ENCODE measurements at regions not wholly inside any gene's neighbourhood (a gene's known extent, or its start where the extent isn't known, plus 50 kb on each side); places are given as distances from the start of the nearest gene placed in this dataset.

GRCh38 chr10:107918171-107918570 is 753.7 kb upstream of the SORCS1 start:
- H3K18ac ChIP-seq (ENCODE audit: low read depth, low read length) = no peak overlapping the region
- no peak overlapping the region for H3K56ac ChIP-seq (ENCODE audit: extremely low read depth, insufficient read depth, low read length)
- H3K23ac ChIP-seq (ENCODE audit: low read depth, low read length) = no peak overlapping the region
- no peaks in the 10 kb centered on the region for H3K36me3 ChIP-seq (ENCODE audit: control insufficient read depth, insufficient read depth, low read length)
- no peaks in the 10 kb centered on the region for H3K4me1 ChIP-seq (ENCODE audit: control insufficient read depth, insufficient read depth, low read length)
- no CpG with 5 or more reads among the region's 4 CpGs for WGBS, 2 experiments (ENCODE audit: extremely low coverage in 2 of 2, insufficient read length in 1 of 2)
- no peak for DNase-seq
- no peak overlapping the region for H2AK9ac ChIP-seq (replicated peaks; ENCODE audit: low read depth, low read length, poor library complexity)
- no peak for ATAC-seq (ENCODE audit: low read depth)
- no peak overlapping the region for H2BK5ac ChIP-seq (ENCODE audit: low read depth, low read length, poor library complexity, severe bottlenecking)
- no peak overlapping the region for H3K9ac ChIP-seq (ENCODE audit: low read depth, low read length)
- H3K4me3 ChIP-seq (ENCODE audit: insufficient read depth, low read depth, low read length) = no peak overlapping the region
- no peak overlapping the region for H2AK5ac ChIP-seq (ENCODE audit: low read depth, low read length)
- in situ Hi-C loops (cut with MboI; ENCODE audit: low sequenced_read_pairs) = no loop called here
- H4K91ac ChIP-seq (ENCODE audit: insufficient read depth, low read depth, low read length) = no peak overlapping the region
- no peak overlapping the region for H4K8ac ChIP-seq (ENCODE audit: low read depth in 2 of 2, low read length in 2 of 2)
- H3K14ac ChIP-seq (replicated peaks; ENCODE audit: low read depth, low read length) = no peak overlapping the region
- no peak overlapping the region for H2BK120ac ChIP-seq (ENCODE audit: low read depth, low read length)
- POLR2A ChIA-PET (ENCODE audit: unreplicated experiment) = no interaction called here
- H3K79me1 ChIP-seq (ENCODE audit: low read depth in 1 of 2, low read length in 2 of 2) = no peaks in the 10 kb centered on the region
- H3K9me1 ChIP-seq (ENCODE audit: insufficient read depth, low read length) = no peaks in the 10 kb centered on the region
- no peak overlapping the region for H3K4me2 ChIP-seq (ENCODE audit: low read depth, low read length)
- H3K27ac ChIP-seq (ENCODE audit: insufficient read depth, low read length) = no peak overlapping the region
- no peaks in the 10 kb centered on the region for H4K20me1 ChIP-seq (ENCODE audit: insufficient read depth, low read length)
- no TSS peak for BruUV-seq (replicated peaks)
- H3K27me3 ChIP-seq (ENCODE audit: control insufficient read depth, insufficient read depth, low read length) = no peaks in the 10 kb centered on the region
- dilution Hi-C loops (cut with HindIII; ENCODE audit: low sequenced_read_pairs, unreplicated experiment) = no loop called here
- H2AFZ ChIP-seq (replicated peaks; ENCODE audit: low read length, poor library complexity) = no peak overlapping the region
- H3K4ac ChIP-seq (ENCODE audit: low read depth, low read length) = no peak overlapping the region
- CTCF ChIA-PET = no interaction called here
- intact Hi-C loops (cut with micrococcal nuclease) = no loop called here
- H3K9me3 ChIP-seq (ENCODE audit: control insufficient read depth, insufficient read depth, low read length) = peaks cover 17% of the 10 kb centered on the region
- no peak for TF ChIP-seq BHLHE40 (IDR thresholded peaks at IDR 0.05; ENCODE audit: low read depth, low read length)
- TF ChIP-seq POLR2A (IDR thresholded peaks at IDR 0.05; ENCODE audit: low read depth, low read length) = no peak
- TF ChIP-seq SMC3 (IDR thresholded peaks at IDR 0.05; ENCODE audit: low read depth, low read length) = no peak
- TF ChIP-seq FOS (IDR thresholded peaks at IDR 0.05; ENCODE audit: low read depth, low read length) = no peak
- no peak for TF ChIP-seq CHD1 (IDR thresholded peaks at IDR 0.05; ENCODE audit: low read depth, low read length)
- TF ChIP-seq CEBPB (IDR thresholded peaks at IDR 0.05; ENCODE audit: low read depth, low read length) = no peak
- no peak for TF ChIP-seq RAD21 (IDR thresholded peaks at IDR 0.05; ENCODE audit: low read length)
- no peak for TF ChIP-seq MAZ (IDR thresholded peaks at IDR 0.05; ENCODE audit: borderline replicate concordance, low read depth, low read length)
- no peak for TF ChIP-seq RCOR1 (IDR thresholded peaks at IDR 0.05; ENCODE audit: insufficient replicate concordance, low read length)
- no peak for TF ChIP-seq ELK1 (IDR thresholded peaks at IDR 0.05; ENCODE audit: borderline replicate concordance, low read depth, low read length)
- TF ChIP-seq NFE2L2 (IDR thresholded peaks at IDR 0.05; ENCODE audit: low read depth, low read length) = no peak
- no peak for TF ChIP-seq MAFK (IDR thresholded peaks at IDR 0.05; ENCODE audit: low read depth, low read length)
- TF ChIP-seq, protein P1, sequence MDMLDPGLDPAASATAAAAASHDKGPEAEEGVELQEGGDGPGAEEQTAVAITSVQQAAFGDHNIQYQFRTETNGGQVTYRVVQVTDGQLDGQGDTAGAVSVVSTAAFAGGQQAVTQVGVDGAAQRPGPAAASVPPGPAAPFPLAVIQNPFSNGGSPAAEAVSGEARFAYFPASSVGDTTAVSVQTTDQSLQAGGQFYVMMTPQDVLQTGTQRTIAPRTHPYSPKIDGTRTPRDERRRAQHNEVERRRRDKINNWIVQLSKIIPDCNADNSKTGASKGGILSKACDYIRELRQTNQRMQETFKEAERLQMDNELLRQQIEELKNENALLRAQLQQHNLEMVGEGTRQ (IDR thresholded peaks at IDR 0.05; ENCODE audit: low read depth, low read length) = no peak
- H4K5ac ChIP-seq (ENCODE audit: low read depth, low read length) = no peak overlapping the region
- H2BK20ac ChIP-seq (ENCODE audit: low read depth, low read length) = no peak overlapping the region
- no peak overlapping the region for H2BK15ac ChIP-seq (ENCODE audit: low read depth, low read length)

Data from IMR-90 (cell line).